ENCODE measurements at regions not wholly inside any gene's neighbourhood (a gene's known extent, or its start where the extent isn't known, plus 50 kb on each side); places are given as distances from the start of the nearest gene placed in this dataset.

- TF ChIP-seq, protein P1, sequence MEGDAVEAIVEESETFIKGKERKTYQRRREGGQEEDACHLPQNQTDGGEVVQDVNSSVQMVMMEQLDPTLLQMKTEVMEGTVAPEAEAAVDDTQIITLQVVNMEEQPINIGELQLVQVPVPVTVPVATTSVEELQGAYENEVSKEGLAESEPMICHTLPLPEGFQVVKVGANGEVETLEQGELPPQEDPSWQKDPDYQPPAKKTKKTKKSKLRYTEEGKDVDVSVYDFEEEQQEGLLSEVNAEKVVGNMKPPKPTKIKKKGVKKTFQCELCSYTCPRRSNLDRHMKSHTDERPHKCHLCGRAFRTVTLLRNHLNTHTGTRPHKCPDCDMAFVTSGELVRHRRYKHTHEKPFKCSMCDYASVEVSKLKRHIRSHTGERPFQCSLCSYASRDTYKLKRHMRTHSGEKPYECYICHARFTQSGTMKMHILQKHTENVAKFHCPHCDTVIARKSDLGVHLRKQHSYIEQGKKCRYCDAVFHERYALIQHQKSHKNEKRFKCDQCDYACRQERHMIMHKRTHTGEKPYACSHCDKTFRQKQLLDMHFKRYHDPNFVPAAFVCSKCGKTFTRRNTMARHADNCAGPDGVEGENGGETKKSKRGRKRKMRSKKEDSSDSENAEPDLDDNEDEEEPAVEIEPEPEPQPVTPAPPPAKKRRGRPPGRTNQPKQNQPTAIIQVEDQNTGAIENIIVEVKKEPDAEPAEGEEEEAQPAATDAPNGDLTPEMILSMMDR (IDR thresholded peaks at IDR 0.05): no peak
- no peak for TF ChIP-seq POLR2A (IDR thresholded peaks at IDR 0.05)
- no peak for TF ChIP-seq EP300 (IDR thresholded peaks at IDR 0.05)
Measured at GRCh38 chr3:174529298-174529697, 329.8 kb upstream of the NAALADL2 start.

Measured in tibial nerve (tissue), 4 donors.